Posterior vena cava (tissue), 2 donors: ENCODE measurements at regions not wholly inside any gene's neighbourhood (a gene's known extent, or its start where the extent isn't known, plus 50 kb on each side); places are given as distances from the start of the nearest gene placed in this dataset.
A peak's percentile ranks its signal among the peaks of the same experiment; 100 is the strongest.

Source experiments
- DNase-seq: peaks from one replicate; pipeline ENCODE4 v3.0.0-alpha.2; 2020; ENCODE audit warnings: low spot score
- intact Hi-C, 2 donors: fragments of 100-400 bp; cut with DNase I; formaldehyde crosslinking; loops; one replicate each; pipeline versions ENCODE4 v1.14.1 to v1.14.2; 2022 to 2023
- donor health status: DM: yes; HTN: yes; CAD: no.
- donor health status: DM: yes; HTN: yes; CAD: no.

- intact Hi-C loops, result no loop called here
- DNase-seq, result no peak
These were observed 362.5 kb upstream of the ZNF717 start for GRCh38 chr3:76147846-76148245.

GRCh38 chr3:76152028-76152427 is 366.7 kb upstream of the ZNF717 start:
- intact Hi-C loops, result no loop called here
- no peak for DNase-seq

- intact Hi-C loops, result loop anchor here in 1 of 2 donors (1.0 kb wide), 1 partner anchor 27 kb away; no protein-coding TSS in a partner anchor
- no peak for DNase-seq
These were observed 376.5 kb upstream of the ZNF717 start for GRCh38 chr3:76161856-76162255.

DNA sequence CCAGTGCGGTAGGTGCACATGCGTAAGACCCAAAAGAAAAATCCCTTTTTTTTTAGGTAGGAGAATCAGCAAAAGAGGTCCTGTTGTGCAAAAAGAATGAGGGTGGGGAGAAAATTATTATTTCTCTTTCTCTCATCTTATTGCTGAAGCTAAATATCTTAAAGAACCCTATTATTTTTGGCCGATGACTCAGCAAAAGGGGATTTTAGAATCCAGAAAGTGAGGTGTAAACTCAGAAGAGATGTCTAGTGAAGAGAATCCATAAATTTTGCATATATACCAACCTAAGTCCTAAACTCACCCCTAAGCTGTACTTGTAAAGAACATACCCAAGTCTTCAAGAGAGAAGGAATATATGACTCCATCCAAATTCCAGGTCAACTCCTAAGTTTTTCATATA is 386.3 kb upstream of the ZNF717 start:
- DNase-seq, result no peak
- intact Hi-C loops, result no loop called here

- DNase-seq, result no peak
- intact Hi-C loops, result no loop called here
These were observed 392.3 kb upstream of the ZNF717 start for GRCh38 chr3:76177610-76178009.

GRCh38 chr3:76178412-76178811 is 393.1 kb upstream of the ZNF717 start:
- DNase-seq, result no peak
- intact Hi-C loops, result no loop called here

DNA sequence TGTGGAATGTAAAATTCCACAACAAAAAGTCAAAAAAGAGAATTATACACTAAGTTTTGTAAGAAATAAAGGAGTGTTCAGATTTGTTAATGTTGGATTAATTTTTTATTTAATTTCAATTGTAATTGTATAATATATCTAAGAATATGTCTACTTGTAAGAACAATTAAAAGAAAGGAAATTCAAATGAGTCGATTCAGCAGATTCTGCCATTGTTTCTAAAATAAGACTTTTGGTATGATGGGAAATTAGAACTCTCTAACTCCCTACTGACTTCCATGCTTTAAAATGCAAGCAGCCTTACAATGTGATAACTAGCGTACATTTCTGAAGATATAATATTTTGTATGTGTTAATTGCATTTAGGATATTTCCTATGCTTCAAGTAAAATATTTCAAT is 395.9 kb upstream of the ZNF717 start:
- DNase-seq, result no peak
- intact Hi-C loops, result no loop called here

- no peak for DNase-seq
- intact Hi-C loops, result no loop called here
These were observed 412.7 kb upstream of the ZNF717 start for GRCh38 chr3:76198086-76198485.

DNA sequence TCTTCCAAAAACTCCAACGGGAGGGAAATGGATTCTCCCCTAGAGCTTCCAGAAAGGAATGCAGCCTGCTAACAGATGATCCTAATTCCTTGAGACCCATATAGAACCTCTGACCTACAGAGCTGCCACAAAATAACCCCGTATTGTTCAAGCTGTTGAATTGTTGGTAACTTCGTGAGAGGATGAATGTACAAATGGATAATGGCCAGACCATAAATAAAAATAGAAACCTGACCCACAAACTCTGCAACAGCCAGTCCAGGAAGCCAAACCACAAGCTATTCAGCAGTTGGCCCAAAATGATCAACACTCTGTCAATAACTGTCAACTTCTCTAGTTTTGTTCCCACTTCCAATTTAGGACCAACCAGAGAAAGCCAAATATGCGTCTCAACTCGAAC is 414.0 kb upstream of the ZNF717 start:
- DNase-seq, result no peak
- intact Hi-C loops, result no loop called here

- intact Hi-C loops, result no loop called here
- no peak for DNase-seq
These were observed 418.2 kb upstream of the ZNF717 start for GRCh38 chr3:76203578-76203977.

DNA sequence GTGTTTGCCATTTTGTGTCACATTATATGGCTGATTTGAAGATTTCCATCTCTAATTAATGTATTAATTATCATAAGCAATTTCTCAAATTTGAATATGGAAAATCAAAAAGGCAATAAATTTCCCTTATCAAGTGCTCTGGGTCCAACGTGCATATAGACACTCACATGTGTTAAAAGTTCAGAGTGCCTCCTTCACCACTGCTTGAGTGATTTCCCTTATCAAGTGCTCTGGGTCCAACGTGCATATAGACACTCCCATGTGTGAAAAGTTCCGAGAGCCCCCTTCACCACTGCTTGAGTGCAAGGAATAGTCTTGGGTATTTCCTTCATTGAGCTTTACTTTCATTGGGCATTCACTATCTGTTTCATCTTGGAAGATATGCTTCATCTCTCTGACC is 421.0 kb upstream of the ZNF717 start:
- DNase-seq, result no peak
- intact Hi-C loops, result no loop called here

GRCh38 chr3:76212679-76213078 is 427.3 kb upstream of the ZNF717 start:
- no peak for DNase-seq
- intact Hi-C loops, result no loop called here

DNA sequence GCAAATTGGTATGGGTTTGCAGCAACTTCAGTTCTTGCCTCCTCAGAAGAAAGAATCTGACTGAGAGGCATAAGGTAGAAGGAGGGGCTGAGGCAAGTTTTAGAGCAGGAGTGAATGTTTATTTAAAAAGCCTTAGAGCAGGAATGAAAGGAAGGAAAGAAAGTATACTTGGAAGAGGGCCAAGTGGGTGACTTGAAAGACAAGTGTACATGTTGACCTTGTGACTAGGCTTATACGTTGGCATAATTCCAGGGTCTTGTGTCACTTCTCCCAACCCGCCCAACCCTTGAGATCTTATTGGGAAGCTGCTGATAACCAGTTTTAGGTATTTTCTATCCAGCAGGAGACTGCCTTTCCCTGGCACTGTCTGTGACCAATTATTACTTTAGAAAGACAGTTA is 436.9 kb upstream of the ZNF717 start:
- intact Hi-C loops, result no loop called here
- no peak for DNase-seq

GRCh38 chr3:76231258-76231657 is 445.9 kb upstream of the ZNF717 start:
- no peak for DNase-seq
- intact Hi-C loops, result no loop called here

- no peak for DNase-seq
- intact Hi-C loops, result no loop called here
These were observed 457.8 kb upstream of the ZNF717 start for GRCh38 chr3:76242886-76243753.

- intact Hi-C loops, result no loop called here
These were observed 459.7 kb upstream of the ZNF717 start for GRCh38 chr3:76245073-76245472.

GRCh38 chr3:76245622-76246021 is 460.3 kb upstream of the ZNF717 start:
- DNase-seq, result no peak
- intact Hi-C loops, result no loop called here

More at GRCh38 chr3:76245073-76245472, 459.7 kb upstream of the ZNF717 start:
- no peak for DNase-seq

- no peak for DNase-seq
- intact Hi-C loops, result no loop called here
These were observed 479.1 kb upstream of the ZNF717 start for GRCh38 chr3:76264496-76264895.

- no peak for DNase-seq
- intact Hi-C loops, result no loop called here
These were observed 479.6 kb upstream of the ZNF717 start for GRCh38 chr3:76264911-76265310.

GRCh38 chr3:76266511-76266910 is 481.2 kb upstream of the ZNF717 start:
- DNase-seq, result no peak
- intact Hi-C loops, result no loop called here

GRCh38 chr3:76267851-76268380 is 482.6 kb upstream of the ZNF717 start:
- intact Hi-C loops, result no loop called here
- DNase-seq, result peak; percentile 42
